ENCODE measurements at regions not wholly inside any gene's neighbourhood (a gene's known extent, or its start where the extent isn't known, plus 50 kb on each side); places are given as distances from the start of the nearest gene placed in this dataset.
"Not testable (repeated sequence)": the region's sequence is repeated elsewhere in the genome, so short reads cannot be mapped to it uniquely, and the experiment has no call there.

DNA sequence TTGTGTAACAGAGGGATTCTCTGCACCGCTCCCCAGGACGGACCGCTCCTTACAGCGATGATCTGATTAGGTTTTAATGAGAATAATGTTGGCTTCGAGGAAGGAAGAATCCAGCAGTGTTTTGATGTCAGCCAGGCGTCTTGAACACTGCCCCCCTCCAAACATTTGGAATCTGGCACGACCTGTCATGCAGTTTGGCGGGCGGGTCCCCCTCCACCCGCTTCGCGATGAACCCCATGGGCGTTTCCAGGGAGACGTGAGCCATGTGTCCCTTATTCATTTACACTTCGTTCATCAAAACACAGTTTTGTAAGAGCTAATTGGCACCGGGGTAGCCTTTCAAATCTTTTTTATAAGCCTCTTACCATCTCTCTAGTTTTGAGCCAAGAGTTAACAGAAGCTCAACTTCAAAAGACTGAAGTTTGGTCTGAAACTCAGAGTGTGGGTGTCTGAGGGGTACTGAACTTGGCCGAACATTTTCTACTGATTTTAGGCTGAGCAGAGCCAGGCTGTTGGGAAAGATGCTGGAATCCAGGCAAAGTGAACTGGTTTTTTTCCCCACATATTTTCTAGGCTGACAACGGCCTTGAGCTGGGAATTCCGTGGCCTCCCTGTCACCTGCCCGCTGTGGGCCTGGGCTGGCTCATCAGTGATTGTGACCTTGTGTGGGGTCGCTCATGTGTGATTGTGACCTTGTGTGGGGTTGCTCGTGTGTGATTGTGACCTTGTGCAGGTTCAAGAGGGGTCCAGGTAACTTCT, 214.8 kb upstream of the ZNF469 start:
- H4K20me1 ChIP-seq (replicated peaks in 1 of 2; ENCODE audit: control insufficient read depth in 1 of 2, insufficient read depth in 2 of 2, low read length in 2 of 2); H4K5ac ChIP-seq (ENCODE audit: insufficient read length, low read depth, low read length); H3K27ac ChIP-seq (ENCODE audit: low read depth, low read length); POLR2A ChIA-PET (ENCODE audit: partially characterized antibody); FAIRE-seq; H3K9me3 ChIP-seq (ENCODE audit: insufficient read depth in 2 of 2, low read depth in 1 of 2, low read length in 1 of 2); H3K9ac ChIP-seq (replicated peaks in 1 of 4; ENCODE audit: extremely low read depth in 1 of 4, low read depth in 3 of 4, low read length in 3 of 4); H3K4ac ChIP-seq (replicated peaks; ENCODE audit: insufficient read length, low read depth, low read length); H2BK120ac ChIP-seq (replicated peaks; ENCODE audit: low read depth, low read length); H2AK5ac ChIP-seq (ENCODE audit: low read depth, low read length); H4K91ac ChIP-seq (replicated peaks; ENCODE audit: insufficient read length, low read length); H3K4me3 ChIP-seq (ENCODE audit: extremely low read depth in 1 of 4, insufficient read depth in 2 of 4, low read depth in 3 of 4, low read length in 4 of 4); H2BK20ac ChIP-seq (ENCODE audit: low read length); H3K4me1 ChIP-seq (replicated peaks in 1 of 4; ENCODE audit: control insufficient read depth in 3 of 4, insufficient read depth in 4 of 4, low read length in 3 of 4); H3K14ac ChIP-seq (ENCODE audit: insufficient read length); H4K8ac ChIP-seq (ENCODE audit: extremely low read depth, insufficient read depth, low read length); H3K23ac ChIP-seq (ENCODE audit: insufficient read length); H3K79me1 ChIP-seq (ENCODE audit: low read depth, low read length); H3K18ac ChIP-seq (ENCODE audit: extremely low read depth, low read length); H2AFZ ChIP-seq (ENCODE audit: low read length); H3K27me3 ChIP-seq (replicated peaks in 1 of 4; ENCODE audit: control insufficient read depth in 3 of 4, extremely low read depth in 1 of 4, insufficient read depth in 3 of 4, low read length in 3 of 4); H2BK5ac ChIP-seq (ENCODE audit: low read depth, low read length); H3K79me2 ChIP-seq (ENCODE audit: control insufficient read depth in 1 of 2, insufficient read depth in 2 of 2, low read length in 2 of 2); H3K4me2 ChIP-seq (ENCODE audit: insufficient read depth in 1 of 2, low read depth in 2 of 2, low read length in 2 of 2); DNase-seq (ENCODE audit: low read depth in 1 of 2, low spot score in 2 of 2); H3K56ac ChIP-seq (replicated peaks; ENCODE audit: insufficient read length, low read depth, low read length); H2BK12ac ChIP-seq (ENCODE audit: low read depth, low read length); H3K36me3 ChIP-seq (ENCODE audit: control insufficient read depth in 2 of 4, insufficient read depth in 4 of 4, low read length in 3 of 4); H2BK15ac ChIP-seq (ENCODE audit: low read length): not testable (repeated sequence)
- WGBS, 2 experiments (ENCODE audit: extremely low coverage in 1 of 2, insufficient coverage in 1 of 2, insufficient read length in 1 of 2, insufficient replicate concordance in 2 of 2, low coverage in 1 of 2, low lambda C conversion rate in 2 of 2, missing lambda C conversion rate in 1 of 2): 87% methylated on average over 22 of the region's 22 CpGs; no CpG with 5 or more reads in 1 of the 2 experiments
- CTCF ChIA-PET (ENCODE audit: partially characterized antibody): interaction anchor here (1.5 kb wide), 1 partner anchor 389 kb away, joined by 3 read pairs; no protein-coding TSS in a partner anchor
- peaks cover 12% of the 10 kb centered on the region; the same call in 1 of the 2 replicates for H3K23me2 ChIP-seq (ENCODE audit: low read depth, low read length)

DNA sequence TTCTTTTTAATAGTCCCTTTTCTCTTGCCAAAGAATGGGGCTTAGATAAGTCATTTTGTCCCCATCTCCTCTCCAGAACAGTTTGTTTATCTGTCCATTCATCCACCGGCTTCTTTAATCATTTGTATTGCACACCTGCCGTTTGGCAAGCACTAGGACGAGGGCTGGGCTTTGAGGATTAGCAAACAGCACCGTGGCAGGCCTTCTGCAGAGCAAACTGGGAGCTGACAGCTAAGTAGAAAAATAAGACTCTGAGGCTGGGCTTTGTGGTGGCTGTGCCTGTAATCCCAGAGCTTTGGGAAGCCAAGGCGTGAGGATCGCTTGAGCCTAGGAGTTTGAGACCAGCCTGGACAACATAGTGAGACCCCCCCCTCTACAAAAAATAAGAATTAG, 214.2 kb upstream of the ZNF469 start:
- H3K18ac ChIP-seq (ENCODE audit: extremely low read depth, low read length); H3K9me3 ChIP-seq (ENCODE audit: insufficient read depth in 2 of 2, low read depth in 1 of 2, low read length in 1 of 2); H4K5ac ChIP-seq (ENCODE audit: insufficient read length, low read depth, low read length); DNase-seq (ENCODE audit: low read depth in 1 of 2, low spot score in 2 of 2); H2AFZ ChIP-seq (ENCODE audit: low read length); H3K56ac ChIP-seq (replicated peaks; ENCODE audit: insufficient read length, low read depth, low read length); H3K4me3 ChIP-seq (ENCODE audit: extremely low read depth in 1 of 4, insufficient read depth in 2 of 4, low read depth in 3 of 4, low read length in 4 of 4); H4K8ac ChIP-seq (ENCODE audit: extremely low read depth, insufficient read depth, low read length); H4K20me1 ChIP-seq (replicated peaks in 1 of 2; ENCODE audit: control insufficient read depth in 1 of 2, insufficient read depth in 2 of 2, low read length in 2 of 2); H3K23me2 ChIP-seq (ENCODE audit: low read depth, low read length); H3K14ac ChIP-seq (ENCODE audit: insufficient read length); H3K4me2 ChIP-seq (ENCODE audit: insufficient read depth in 1 of 2, low read depth in 2 of 2, low read length in 2 of 2); FAIRE-seq; CTCF ChIA-PET (ENCODE audit: partially characterized antibody); H3K36me3 ChIP-seq (ENCODE audit: control insufficient read depth in 2 of 4, insufficient read depth in 4 of 4, low read length in 3 of 4); H2BK15ac ChIP-seq (ENCODE audit: low read length); H3K27ac ChIP-seq (ENCODE audit: low read depth, low read length); H3K9ac ChIP-seq (replicated peaks in 1 of 4; ENCODE audit: extremely low read depth in 1 of 4, low read depth in 3 of 4, low read length in 3 of 4); H3K79me1 ChIP-seq (ENCODE audit: low read depth, low read length); H3K23ac ChIP-seq (ENCODE audit: insufficient read length); H2BK12ac ChIP-seq (ENCODE audit: low read depth, low read length); H3K27me3 ChIP-seq (replicated peaks in 1 of 4; ENCODE audit: control insufficient read depth in 3 of 4, extremely low read depth in 1 of 4, insufficient read depth in 3 of 4, low read length in 3 of 4); H2AK5ac ChIP-seq (ENCODE audit: low read depth, low read length); H2BK5ac ChIP-seq (ENCODE audit: low read depth, low read length); H3K4ac ChIP-seq (replicated peaks; ENCODE audit: insufficient read length, low read depth, low read length); POLR2A ChIA-PET (ENCODE audit: partially characterized antibody); H2BK20ac ChIP-seq (ENCODE audit: low read length); H3K4me1 ChIP-seq (replicated peaks in 1 of 4; ENCODE audit: control insufficient read depth in 3 of 4, insufficient read depth in 4 of 4, low read length in 3 of 4); H2BK120ac ChIP-seq (replicated peaks; ENCODE audit: low read depth, low read length); H3K79me2 ChIP-seq (ENCODE audit: control insufficient read depth in 1 of 2, insufficient read depth in 2 of 2, low read length in 2 of 2); H4K91ac ChIP-seq (replicated peaks; ENCODE audit: insufficient read length, low read length): not testable (repeated sequence)
- WGBS, 2 experiments (ENCODE audit: extremely low coverage in 1 of 2, insufficient coverage in 1 of 2, insufficient read length in 1 of 2, insufficient replicate concordance in 2 of 2, low coverage in 1 of 2, low lambda C conversion rate in 2 of 2, missing lambda C conversion rate in 1 of 2): 92% methylated on average over 6 of the region's 6 CpGs; no CpG with 5 or more reads in 1 of the 2 experiments

All from H1 (cell line).